HEK293T (cell line): ENCODE measurements at regions not wholly inside any gene's neighbourhood (a gene's known extent, or its start where the extent isn't known, plus 50 kb on each side); places are given as distances from the start of the nearest gene placed in this dataset.
"Not testable (repeated sequence)": the region's sequence is repeated elsewhere in the genome, so short reads cannot be mapped to it uniquely, and the experiment has no call there.

Source experiments
- CTCF ChIA-PET: fragments of 350-600 bp; formaldehyde crosslinking; extraction: SDS; loops from one replicate; lab custom pipeline; 2021; ENCODE audit warnings: antibody characterized with exemption, inconsistent platforms; lab: Yijun Ruan, JAX
- POLR2A ChIA-PET: fragments of 350-600 bp; formaldehyde crosslinking; extraction: SDS; loops from one replicate; lab custom pipeline; 2020; ENCODE audit warnings: antibody characterized with exemption, inconsistent platforms; lab: Yijun Ruan, JAX
- DNase-seq: peaks from one replicate; pipeline ENCODE4 v3.0.0; 2012; ENCODE audit warnings: mixed read lengths; ENCODE audit errors: extremely low spot score
- ARNT ChIP-seq: fragments of 450-650 bp; IDR thresholded peaks from 2 replicates; pipeline ENCODE4 v1.6.1; 2017; ENCODE audit warnings: mild to moderate bottlenecking
- BHLHE40 ChIP-seq: fragments of 450-650 bp; IDR thresholded peaks from 2 replicates; pipeline ENCODE4 v1.6.1; 2016; ENCODE audit warnings: mild to moderate bottlenecking, moderate library complexity, borderline replicate concordance
- CTBP1 ChIP-seq: fragments of 450-650 bp; IDR thresholded peaks from 2 replicates; pipeline ENCODE4 v1.6.1; 2016; ENCODE audit warnings: borderline replicate concordance
- ELF4 ChIP-seq: fragments of 450-650 bp; IDR thresholded peaks from 2 replicates; pipeline ENCODE4 v1.6.1; 2017; ENCODE audit warnings: antibody characterized with exemption
- FOXA1 ChIP-seq: fragments of 450-650 bp; IDR thresholded peaks from 2 replicates; pipeline ENCODE4 v1.6.1; 2016; ENCODE audit warnings: mild to moderate bottlenecking
- FOXK2 ChIP-seq: fragments of 450-650 bp; IDR thresholded peaks from 2 replicates; pipeline ENCODE4 v1.6.1; 2016; ENCODE audit warnings: mild to moderate bottlenecking
- FOXM1 ChIP-seq: fragments of 450-650 bp; IDR thresholded peaks from 2 replicates; pipeline ENCODE4 v1.6.1; 2017; ENCODE audit warnings: mild to moderate bottlenecking, borderline replicate concordance
- HDGF ChIP-seq: fragments of 450-650 bp; IDR thresholded peaks from 2 replicates; pipeline ENCODE4 v1.6.1; 2017; ENCODE audit warnings: antibody characterized with exemption, borderline replicate concordance
- L3MBTL2 ChIP-seq: fragments of 450-650 bp; conservative IDR thresholded peaks from 2 replicates; pipeline ENCODE4 v1.6.1; 2016; ENCODE audit warnings: mild to moderate bottlenecking
- LEF1 ChIP-seq: fragments of 450-650 bp; IDR thresholded peaks from 2 replicates; pipeline ENCODE4 v1.6.1; 2017; ENCODE audit warnings: mild to moderate bottlenecking, borderline replicate concordance
- NFRKB ChIP-seq: fragments of 450-650 bp; IDR thresholded peaks from 2 replicates; pipeline ENCODE4 v1.6.1; 2016; ENCODE audit warnings: mild to moderate bottlenecking, moderate library complexity
- PKNOX1 ChIP-seq: fragments of 450-650 bp; IDR thresholded peaks from 2 replicates; pipeline ENCODE4 v1.6.1; 2016
- SP1 ChIP-seq: fragments of 450-650 bp; IDR thresholded peaks from 2 replicates; pipeline ENCODE4 v1.6.1; 2017
- SUZ12 ChIP-seq: fragments of 450-650 bp; IDR thresholded peaks from 2 replicates; pipeline ENCODE4 v1.6.1; 2016; ENCODE audit warnings: mild to moderate bottlenecking
- TARDBP ChIP-seq: fragments of 450-650 bp; IDR thresholded peaks from 2 replicates; pipeline ENCODE4 v1.6.1; 2016
- ZNF384 ChIP-seq: fragments of 450-650 bp; IDR thresholded peaks from 2 replicates; pipeline ENCODE4 v1.6.1; 2016

- CTCF ChIA-PET: no interaction called here
- POLR2A ChIA-PET: no interaction called here
- no peak for DNase-seq
- TF ChIP-seq FOXA1 (no peak), LEF1 (no peak), BHLHE40 (no peak), ARNT (no peak), HDGF (no peak), NFRKB (no peak), SUZ12 (no peak), CTBP1 (no peak), L3MBTL2 (no peak), FOXM1 (no peak)
These were observed 338.0 kb upstream of the SASH1 start for GRCh38 chr6:148004651-148005050.

- ChIA-PET POLR2A (no interaction called here), CTCF (no interaction called here)
- no peak for DNase-seq
- TF ChIP-seq NFRKB: no peak
- no peak for TF ChIP-seq BHLHE40
- TF ChIP-seq FOXM1: no peak
- TF ChIP-seq ELF4: no peak
- no peak for TF ChIP-seq HDGF
- TF ChIP-seq TARDBP: no peak
- TF ChIP-seq ARNT: no peak
- no peak for TF ChIP-seq LEF1
- TF ChIP-seq FOXK2: no peak
- TF ChIP-seq PKNOX1: no peak
- TF ChIP-seq ZNF384: no peak
- TF ChIP-seq CTBP1: no peak
- TF ChIP-seq SUZ12: no peak
- TF ChIP-seq FOXA1: no peak
- no peak for TF ChIP-seq SP1
- no peak for TF ChIP-seq L3MBTL2
These were observed 336.8 kb upstream of the SASH1 start for GRCh38 chr6:148005806-148006205.

- DNase-seq, POLR2A ChIA-PET, CTCF ChIA-PET: not testable (repeated sequence)
These were observed 332.1 kb upstream of the SASH1 start for GRCh38 chr6:148010516-148010915.

GRCh38 chr6:148016013-148016412 lies 326.6 kb upstream of the SASH1 start:
- ChIA-PET CTCF (no interaction called here), POLR2A (no interaction called here)
- DNase-seq: no peak
- TF ChIP-seq BHLHE40 (no peak), ARNT (no peak), FOXM1 (no peak), LEF1 (no peak), ELF4 (no peak), SUZ12 (no peak), TARDBP (no peak)

GRCh38 chr6:148021165-148021564 lies 321.5 kb upstream of the SASH1 start:
- DNase-seq: no peak
- POLR2A ChIA-PET: no interaction called here
- CTCF ChIA-PET: no interaction called here
- no peak for TF ChIP-seq BHLHE40
- no peak for TF ChIP-seq TARDBP
- no peak for TF ChIP-seq FOXM1
- TF ChIP-seq FOXK2: no peak
- TF ChIP-seq ARNT: no peak
- no peak for TF ChIP-seq FOXA1
- no peak for TF ChIP-seq CTBP1
- TF ChIP-seq PKNOX1: no peak
- TF ChIP-seq ELF4: no peak
- no peak for TF ChIP-seq SP1
- TF ChIP-seq ZNF384: no peak

GRCh38 chr6:148021699-148022098 lies 320.9 kb upstream of the SASH1 start:
- POLR2A ChIA-PET: no interaction called here
- TF ChIP-seq SUZ12: no peak
- no peak for TF ChIP-seq NFRKB
- no peak for TF ChIP-seq L3MBTL2
- no peak for TF ChIP-seq HDGF
- TF ChIP-seq CTBP1: no peak
- TF ChIP-seq SP1: no peak
- no peak for DNase-seq
- CTCF ChIA-PET: no interaction called here

GRCh38 chr6:148022279-148022678 lies 320.4 kb upstream of the SASH1 start:
- POLR2A ChIA-PET, DNase-seq, CTCF ChIA-PET: not testable (repeated sequence)

- no peak for DNase-seq
- no peak for TF ChIP-seq FOXM1
- no peak for TF ChIP-seq NFRKB
- no peak for TF ChIP-seq SP1
- ChIA-PET POLR2A (no interaction called here), CTCF (no interaction called here)
These were observed 315.4 kb upstream of the SASH1 start for GRCh38 chr6:148027201-148027600.
